ENCODE measurements at regions not wholly inside any gene's neighbourhood (a gene's known extent, or its start where the extent isn't known, plus 50 kb on each side); places are given as distances from the start of the nearest gene placed in this dataset.

DNA sequence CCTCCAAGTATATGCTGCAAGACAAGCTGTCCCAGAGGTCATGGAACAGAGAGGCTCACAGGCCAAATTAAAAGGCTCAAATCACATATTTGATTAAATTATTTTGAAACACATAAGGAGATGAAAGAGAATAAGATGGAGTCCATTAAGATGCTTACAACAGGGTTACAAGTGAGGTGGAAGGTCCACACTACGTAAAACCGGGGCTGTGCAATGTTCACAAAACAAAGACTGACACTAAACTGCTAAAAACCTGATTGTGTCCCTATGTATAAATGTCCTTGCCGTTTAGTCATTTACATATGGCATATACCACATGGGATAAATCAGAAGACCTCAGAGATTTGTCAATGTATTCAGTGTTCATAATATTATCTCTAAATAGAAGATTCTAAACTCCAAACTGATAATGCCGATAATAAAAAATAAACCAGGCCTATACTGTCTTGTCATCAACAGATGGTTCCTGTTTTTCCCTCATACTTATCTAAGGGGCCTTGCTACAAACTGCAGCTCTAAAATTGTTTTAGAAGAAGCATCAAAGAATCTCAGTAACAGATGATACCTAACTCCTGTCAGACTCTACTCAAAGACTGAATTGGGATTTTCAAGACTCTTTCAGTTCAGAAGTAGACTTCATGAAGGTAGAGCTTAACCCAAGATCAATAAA, 51.8 kb upstream of the RIPOR2 start:
- no peak for DNase-seq

DNA sequence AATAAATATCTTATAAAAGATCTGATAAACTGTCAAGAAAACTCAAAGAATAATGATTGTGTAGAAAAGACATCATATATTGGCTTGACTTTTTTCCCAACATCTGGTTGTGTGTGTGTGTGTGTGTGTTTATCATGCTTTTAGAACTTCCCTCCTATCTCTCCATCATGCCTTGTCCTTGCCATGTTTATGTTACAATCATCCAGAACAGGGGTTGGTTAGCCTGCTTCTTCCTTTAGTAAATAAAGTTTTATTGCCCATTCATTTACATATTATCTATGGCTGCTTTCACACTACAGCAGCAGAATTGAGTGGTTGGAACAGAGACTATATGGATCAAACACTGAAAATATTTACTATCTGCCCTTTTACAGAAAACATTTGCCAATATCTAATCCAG, 52.8 kb upstream of the RIPOR2 start:
- DNase-seq, result no peak

DNA sequence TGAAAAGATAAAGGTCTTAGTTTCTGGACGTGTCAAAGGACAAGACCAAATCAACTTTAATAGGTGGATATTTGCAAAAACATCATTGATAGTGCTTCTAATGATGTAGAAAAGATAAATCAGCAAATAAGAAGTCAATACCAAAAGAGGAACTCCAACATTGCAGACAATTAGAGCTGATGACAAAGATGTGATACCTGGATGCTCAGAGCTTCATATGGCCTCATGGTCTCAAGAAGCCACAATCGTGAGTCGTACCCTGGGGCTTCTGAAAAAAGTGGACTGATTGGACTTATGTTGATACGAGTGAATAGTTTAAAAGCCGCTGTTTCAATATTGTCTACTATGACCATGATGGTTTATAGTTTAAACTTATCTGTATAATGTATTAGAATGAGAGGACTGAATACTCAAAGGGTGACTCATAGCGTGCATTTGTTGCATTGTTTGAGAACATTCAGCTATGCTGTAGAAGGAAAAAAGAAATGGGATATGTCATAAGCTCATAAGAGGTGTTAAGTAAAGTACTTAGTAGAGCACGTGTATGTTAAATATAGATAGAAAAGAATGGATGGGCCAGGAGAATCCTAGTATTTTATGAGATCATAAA, 54.6 kb upstream of the RIPOR2 start:
- no peak for DNase-seq

DNA sequence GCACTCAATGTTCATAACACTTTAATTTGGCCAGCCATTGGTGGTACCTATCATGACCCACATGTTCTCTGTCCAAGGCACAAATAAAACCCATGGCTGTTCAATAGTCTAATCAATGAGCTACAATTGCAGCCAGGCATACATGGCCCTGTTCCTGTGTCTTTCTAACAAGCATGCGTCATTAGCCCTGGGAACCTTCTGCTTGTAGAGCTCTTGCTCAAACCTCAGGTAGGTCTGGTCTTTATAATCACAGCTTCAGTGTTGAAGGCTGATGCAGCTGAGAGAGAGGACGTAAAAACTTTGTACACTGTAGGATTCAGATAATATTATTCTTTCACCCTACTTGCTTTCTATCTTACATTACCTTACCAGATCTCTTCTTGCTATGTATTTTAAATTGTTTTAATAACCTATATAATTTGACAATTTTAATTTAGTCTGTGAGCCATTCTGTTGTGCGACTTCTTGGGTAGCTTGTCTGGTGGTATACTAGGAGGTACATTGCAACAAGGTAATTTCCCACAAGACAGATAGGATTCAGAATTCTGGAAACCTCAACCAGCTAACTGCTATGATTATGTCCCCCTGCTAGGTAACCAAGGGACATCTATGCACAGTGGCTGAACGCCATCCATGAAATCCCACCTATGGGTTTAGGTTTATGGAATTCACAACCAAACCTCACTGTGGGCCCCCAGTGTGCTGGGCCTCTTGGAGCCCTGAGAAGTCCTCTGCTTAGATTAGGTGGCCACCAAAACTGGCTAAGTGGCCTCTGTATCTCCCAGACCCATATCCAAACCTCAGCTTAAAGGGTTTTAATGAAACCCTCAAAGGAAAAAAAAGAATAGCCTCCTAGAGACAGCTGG, 55.4 kb upstream of the RIPOR2 start:
- DNase-seq, result no peak

DNA sequence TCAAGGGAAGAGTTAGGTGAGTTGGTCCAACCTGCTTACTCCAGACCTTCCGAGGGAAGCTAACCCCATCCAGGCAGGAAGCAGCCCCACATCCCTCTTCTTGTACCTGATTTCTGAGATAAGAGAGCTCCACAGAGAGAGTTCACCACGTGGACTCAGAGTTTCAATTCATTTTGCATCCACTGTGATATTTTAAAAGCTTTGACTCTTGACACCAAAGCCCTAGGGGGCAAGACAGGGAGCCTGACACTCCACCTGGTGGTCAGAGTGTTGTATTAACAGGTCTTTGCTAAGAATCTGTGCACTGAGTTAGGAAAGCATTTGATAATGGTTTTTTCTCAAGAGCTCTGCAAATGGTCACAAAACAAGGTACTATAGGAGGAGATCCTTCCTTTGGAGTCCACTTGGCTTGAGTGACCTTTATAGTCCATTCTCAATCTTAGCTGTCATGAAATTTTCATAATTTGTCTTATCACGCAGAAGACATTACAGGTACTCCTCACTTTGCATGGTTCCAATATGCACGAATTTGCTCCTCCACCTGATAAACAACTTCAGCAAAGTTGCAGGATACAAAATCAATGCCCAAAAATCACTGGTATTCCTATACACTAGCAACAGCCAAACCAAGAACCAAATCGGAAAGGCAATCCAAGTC, 56.2 kb upstream of the RIPOR2 start:
- DNase-seq, result no peak

DNA sequence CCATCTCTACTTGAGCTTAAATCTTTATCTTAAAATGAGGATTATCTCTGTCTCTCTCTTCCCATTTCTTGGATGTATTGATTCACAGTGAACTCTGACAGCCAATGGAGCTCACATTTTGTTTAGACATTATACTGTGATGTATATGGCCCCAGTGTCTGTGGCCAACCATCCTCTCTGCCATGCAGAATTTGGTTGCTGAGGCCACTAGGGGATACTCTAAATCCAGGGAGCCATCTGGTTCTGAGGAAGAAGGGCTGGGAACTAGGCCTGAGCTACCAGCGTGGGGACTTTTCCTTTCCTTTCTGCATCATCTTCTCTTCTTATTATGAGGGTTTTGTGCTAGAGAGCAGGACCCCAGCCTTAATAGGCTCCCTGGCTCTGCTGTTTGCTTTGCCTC, 59.1 kb upstream of the RIPOR2 start:
- no peak for DNase-seq

DNA sequence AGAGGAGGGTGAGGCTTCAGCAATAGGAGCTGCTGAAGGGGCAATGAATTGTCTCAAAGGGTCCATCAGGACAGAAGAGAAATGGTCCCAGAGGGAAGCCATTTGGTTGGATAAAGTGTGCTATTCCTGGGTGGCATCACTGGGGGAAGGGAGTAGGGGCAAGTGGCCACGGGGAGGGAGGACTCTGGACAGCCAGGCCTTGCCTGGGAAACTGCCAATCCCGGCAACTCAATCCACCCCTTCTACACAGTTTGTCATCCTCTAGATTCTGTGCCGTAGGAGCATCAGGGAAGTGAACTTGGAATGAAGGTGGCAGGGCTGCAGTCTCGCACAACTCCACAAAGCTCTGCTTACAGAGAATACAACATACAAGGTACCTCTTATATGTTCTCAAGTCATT, 59.5 kb upstream of the RIPOR2 start:
- no peak for DNase-seq

DNA sequence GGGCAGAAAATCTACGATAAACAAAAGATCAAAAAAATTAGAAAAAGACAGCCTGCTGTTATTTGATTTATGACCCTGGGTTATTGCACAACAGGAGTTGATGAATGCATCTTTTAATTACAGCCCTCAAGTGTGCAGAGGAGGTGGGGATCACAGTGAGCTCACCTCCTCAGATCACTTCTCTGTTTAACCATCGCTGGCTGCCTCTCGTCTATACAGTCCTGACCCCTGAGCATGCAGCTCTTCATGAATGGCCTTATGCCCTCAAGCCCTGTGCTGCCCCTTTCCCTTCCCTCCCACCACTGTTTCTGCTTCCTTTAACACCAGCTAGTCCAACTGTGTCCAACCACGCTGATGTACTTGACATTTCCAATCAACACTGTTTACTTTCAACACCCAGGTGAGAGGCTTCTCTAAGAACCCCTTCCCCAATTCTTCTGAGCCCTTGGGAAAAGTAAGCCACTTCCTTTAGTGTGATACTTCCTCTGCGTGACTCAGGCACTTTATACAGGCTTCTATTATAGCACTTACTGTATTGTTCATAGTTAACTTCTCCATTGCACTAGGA, 60.6 kb upstream of the RIPOR2 start:
- DNase-seq, result no peak

DNA sequence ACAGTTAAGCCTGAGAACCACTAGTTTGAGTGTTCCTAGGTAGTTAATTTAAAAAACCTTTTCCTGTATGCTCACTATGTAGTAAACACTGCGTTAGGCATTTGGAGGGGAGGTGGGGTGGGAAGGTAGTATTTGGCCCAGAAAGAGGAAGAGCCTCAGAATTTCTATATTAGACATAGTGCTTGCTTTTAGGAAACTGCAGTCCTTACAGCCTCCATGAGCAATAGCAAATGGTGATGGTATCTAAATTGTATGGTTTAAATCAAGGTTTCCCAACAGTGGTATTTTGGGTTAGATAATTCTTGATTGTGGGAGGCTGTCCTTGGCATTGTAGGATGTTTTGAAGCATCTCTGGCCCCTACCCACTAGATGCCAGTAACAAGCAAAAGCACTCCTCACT, 61.5 kb upstream of the RIPOR2 start:
- no peak for DNase-seq

DNA sequence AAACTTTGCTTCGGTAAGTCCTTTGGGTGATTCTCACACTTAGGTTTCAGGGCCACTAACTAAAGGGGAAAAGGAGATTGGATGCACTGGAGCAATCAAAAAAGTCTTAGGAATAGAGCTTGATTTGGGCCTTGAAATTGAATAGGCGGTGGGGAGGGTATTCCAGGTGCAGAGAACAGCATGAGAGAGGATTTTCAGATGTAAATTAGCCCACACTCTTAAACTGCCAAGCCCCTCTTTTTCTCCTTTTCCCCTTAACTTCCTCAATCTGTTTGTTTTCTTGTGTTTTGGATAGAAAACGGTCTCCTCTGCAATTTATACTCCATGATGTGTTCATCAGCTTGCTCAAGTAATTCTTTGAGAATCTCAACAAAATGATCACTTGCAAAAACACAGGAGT, 62.1 kb upstream of the RIPOR2 start:
- no peak for DNase-seq

DNA sequence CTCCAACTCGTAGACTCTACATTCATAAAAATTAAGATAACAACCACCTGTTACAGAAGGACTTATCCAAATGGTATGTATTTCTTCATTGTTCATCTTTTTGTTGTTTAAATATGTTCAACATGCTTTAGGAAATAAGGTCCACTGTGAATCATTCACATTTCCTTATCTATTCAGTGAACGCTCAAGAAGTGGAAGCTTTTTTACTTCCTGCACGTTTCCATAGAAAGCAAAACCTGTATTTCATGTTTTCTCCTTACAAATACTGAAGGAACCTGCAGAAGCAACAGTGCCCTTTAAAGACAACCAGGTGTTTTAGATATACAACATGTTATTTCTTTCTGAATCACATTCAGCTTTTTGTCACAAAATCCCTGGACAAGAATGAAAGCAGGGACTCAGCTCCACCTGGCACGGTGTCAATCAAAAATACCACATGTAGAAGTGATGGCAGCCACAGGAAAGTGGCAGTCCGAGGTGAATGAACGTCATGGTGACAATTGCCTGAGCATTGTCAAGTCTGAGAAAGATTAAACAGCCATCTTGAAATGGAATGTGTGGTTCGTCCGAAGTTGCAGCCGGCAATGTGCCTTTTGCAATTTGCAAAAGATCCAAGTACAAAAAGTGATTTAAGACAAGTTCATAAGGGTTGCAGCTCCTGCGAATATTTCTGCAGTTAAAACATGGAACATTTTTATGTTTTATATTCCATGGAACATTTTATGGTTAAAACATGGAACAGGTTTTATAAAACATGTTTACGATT, 66.7 kb upstream of the RIPOR2 start:
- DNase-seq, result no peak

DNA sequence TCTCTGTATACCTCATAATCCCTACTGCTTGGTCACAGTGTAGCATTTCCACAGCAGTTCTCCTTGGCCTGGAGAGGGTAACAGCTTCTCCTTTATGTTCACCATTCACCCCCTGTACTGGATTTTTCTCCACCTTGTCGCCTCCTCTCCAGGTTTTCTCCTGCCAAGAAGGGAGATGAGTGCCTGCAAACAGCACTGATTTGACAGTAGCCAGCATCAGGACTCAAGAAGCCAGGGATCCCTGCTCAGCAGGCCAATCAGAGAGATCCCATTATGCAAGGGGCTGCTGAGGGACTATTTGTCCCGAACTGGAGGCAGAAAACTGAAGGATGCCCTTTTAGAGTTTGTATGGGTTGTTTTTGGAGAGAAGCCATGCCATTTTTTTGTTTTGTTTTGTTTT, 68.6 kb upstream of the RIPOR2 start:
- no peak for DNase-seq

DNA sequence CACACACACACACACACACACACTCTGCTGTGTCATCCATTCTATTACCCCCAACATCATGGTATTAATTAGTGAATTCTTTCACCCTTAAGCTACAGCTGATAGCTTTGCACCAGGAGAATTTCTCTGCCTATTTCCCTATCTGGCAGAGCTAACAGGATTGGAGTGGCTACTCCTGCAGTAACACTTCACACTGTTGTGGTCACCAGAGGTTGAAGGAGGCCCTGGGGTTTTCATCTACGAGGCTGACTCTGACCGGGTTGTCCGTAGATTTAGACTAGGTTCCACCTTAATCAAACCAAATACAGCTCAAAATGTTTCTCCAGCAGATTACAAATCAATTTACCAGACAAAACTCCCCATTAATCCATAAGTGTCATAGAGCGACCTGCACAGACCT, 69.2 kb upstream of the RIPOR2 start:
- DNase-seq, result no peak

DNA sequence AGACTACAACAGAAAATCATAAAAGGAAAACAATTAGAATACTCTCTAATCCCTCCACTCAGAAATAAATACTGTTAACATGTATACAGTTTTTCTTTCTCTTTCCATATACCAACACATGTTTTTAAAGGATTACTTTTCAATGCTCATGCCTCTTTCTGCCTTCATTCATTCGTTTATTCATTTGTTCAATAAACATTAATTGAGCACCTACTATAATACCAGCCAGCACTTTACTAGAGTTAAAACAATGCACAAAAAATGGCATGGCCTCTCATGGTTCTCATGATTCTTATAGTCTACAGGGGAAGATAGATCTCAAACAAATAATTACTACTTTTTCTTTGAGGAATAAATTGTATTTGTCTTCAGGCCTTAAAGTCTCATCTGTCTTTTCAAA, 70.3 kb upstream of the RIPOR2 start:
- no peak for DNase-seq

DNA sequence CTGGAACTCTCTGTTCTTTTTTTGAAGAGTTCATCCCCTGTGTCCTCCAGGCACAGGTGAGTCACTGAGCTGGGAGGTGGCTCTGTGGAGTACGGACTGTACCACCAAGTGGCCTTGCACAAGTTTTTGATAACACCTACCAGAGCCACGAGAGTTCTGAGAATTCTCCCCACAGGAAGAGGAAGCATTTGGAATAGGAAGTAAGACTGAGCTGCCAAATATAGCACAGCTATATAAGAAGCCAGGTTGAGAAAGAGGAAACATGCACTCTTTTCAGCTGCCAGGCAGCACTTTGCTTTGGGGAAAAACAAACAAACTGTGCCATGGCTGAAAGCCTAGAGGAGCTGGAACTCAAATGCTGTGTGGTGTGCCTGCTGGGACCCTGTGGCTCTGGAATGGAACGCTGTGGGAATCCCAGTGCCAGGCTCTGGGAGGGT, 70.8 kb upstream of the RIPOR2 start:
- DNase-seq, result no peak

DNA sequence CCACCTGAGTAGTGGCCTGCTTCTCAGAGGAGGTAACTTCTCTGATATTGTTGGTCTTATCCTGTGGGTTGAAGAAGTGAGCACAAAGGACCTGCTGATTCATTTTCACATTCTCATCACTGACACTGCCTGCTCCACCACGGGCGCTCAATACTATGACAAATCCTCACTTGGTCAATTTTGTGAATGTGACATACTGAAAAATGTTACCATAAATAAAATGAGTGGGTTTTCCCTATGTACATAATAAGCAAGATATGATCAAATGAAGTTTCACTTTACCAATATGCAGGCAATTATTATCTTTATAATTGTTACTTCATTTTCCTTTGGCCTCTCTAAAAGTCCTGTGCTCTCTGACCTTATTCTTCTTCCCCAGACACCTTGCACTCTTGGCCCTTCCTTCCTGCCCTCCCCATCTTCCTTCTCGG, 71.5 kb upstream of the RIPOR2 start:
- no peak for DNase-seq

DNA sequence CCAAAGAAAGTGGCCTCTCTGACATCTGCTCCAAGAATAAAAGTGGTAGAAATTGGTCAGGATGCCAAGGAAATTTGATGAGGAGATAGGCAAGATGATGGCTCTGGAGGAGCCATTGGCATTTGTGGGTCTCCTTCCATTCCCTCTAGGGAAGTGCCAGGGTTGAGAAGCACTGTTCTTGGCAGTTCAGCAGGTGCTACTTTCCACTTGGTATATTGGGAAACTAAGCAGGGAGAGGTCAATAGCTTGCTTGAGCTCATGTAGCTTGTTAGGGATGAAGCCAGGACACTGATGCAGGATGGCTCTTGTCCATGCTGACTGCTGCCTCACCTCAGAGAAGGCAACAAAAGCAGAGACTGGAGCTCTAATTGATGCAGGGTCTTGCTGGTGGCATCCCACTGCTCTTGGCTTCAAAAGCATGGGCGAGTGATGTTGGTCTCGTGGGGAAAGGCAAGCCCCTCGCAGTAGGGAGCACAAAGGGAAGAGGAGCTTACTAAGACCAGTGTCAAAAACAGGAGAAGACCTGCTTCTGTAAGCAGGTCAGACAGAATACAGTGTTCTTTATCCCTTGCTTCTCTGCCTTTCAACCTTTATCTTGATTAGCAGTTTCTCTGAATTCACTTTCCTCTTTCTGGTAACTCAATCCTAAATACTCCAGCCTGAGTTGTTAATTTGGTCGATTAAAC, 73.1 kb upstream of the RIPOR2 start:
- no peak for DNase-seq

DNA sequence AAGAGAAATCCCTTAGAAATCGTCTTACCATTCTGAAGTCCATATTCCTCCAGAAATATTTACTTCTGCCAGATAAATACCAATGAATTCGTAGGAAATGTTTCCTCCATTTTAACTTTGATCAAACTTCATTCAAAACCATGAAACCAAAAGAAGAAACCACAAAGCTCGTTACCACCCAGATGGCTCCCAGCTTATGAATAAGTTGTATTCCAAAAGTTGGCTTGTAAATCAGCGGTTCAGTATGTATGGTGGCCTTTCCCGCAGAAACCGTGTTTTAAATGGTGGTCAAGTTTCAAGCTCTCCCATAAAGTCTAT, 73.6 kb upstream of the RIPOR2 start:
- DNase-seq, result no peak

DNA sequence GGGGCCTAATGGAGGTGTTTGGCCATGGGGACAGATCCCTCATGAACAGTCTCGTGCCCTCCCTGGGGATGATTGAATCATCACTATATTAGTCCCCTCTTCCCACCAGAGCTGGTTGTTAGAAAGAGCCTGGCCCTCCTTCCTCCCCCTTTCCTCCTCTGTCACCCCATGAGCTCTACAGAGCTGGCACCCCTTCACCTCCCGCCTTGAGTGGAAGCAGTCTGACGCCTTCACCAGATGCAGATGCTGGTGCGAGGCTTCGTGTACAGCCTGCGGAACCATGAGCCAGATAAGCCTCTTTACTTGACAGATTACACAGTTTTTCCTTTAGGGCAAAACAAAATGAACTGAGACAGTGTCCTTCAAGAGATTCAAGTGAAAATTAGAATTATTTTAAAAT, 74.4 kb upstream of the RIPOR2 start:
- DNase-seq, result no peak

DNA sequence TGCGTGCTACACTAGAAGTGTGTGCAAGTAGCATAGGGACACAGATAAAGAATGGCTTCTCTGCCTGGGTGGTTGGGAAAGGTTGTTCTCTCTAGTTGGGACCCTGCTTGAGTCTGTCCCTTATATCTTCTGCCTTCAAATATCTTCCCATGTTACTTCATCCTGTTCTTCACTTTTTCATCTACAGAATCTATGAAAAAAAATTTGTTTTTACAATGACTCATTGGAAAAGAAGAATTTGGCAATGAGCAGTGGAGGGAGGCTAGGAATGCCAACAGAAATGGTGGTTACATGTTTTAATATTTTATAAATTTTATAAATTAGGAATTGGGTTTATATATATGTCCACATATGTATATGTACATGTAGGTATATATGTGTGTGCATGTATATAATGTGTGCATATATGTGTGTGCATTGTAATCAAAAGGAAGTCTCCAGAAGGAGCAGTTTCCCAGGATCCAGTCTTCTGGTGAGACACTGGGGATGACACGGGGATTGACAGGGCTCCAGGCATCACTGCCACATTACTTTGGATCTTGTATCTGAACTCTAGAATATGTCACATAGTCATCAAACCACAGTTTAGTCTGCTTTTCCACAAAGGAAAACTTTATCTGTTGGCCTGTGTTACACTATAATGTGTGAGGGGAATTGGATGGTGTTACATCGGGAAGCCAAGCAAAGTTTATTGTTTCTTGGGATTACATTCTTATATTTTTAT, 75.3 kb upstream of the RIPOR2 start:
- DNase-seq, result no peak

DNA sequence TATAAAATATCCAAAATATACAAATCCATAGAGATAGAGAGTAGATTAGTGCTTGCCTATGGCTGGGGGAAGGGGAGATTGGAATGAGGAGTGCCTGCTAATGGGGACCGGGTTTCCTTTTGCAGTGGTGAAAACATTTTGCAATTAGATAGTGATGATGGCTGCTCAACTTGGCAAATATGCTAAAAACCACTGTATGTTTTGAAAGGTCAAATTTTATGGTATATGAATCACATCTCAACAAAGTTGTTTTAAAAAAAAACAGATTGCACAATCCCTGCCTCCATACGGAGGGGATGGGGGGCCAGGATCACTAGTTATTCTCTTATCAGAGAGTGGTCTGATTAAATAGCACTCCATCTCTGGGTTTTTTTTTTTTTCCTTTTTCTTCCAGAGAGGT, 76.9 kb upstream of the RIPOR2 start:
- DNase-seq, result no peak
